GM21360 (cell line): ENCODE measurements at regions not wholly inside any gene's neighbourhood (a gene's known extent, or its start where the extent isn't known, plus 50 kb on each side); places are given as distances from the start of the nearest gene placed in this dataset.
"Not testable (repeated sequence)": the region's sequence is repeated elsewhere in the genome, so short reads cannot be mapped to it uniquely, and the experiment has no call there.

Experiments
- ATAC-seq: cut with Tn5 transposase; IDR thresholded peaks from one replicate; pipeline ENCODE4 v1.9.1; 2021; ENCODE audit warnings: mild to moderate bottlenecking, moderate library complexity; ENCODE audit not compliant: unreplicated experiment

DNA sequence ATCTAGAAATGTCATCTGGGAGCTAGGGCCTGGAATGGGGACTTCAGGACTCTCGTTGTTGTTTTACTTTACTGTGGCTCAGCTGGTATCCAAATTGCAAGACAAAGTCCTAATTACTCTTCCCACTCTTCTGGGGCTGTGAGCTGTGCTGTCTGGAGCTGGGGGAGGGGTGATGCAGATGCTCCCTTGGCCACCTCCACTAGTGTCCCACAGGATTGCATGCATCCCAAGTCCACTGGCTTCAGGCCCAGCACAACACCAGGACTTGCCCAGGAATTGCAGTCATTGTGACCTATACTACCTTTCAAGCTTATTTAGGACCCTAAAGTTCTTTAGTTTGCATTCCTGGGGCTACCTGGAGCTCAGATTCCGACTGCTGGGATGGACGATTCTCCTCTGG lies 366.1 kb upstream of the FAM47C start:
- no peak for ATAC-seq

DNA sequence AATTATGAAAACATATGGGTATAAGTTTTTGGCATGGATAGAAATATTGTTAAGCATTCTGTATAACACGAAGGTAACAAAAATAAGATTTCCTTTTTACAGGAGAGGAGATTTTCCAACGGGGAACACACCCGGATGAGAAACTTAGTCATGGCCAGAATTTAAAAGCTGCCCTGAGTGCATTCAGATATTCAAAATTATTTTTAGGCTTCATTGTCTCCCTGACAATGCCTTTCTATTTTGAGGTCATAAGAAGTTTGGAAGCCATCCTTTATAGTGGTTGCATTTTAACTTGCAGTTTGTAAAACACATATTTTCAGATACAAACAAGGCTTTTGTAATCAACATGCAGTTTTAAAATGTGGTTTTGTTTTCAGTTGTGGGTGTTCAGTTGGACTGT lies 357.5 kb upstream of the FAM47C start:
- no peak for ATAC-seq

GRCh38 chrX:36683507-36683906 lies 324.7 kb upstream of the FAM47C start:
- no peak for ATAC-seq

GRCh38 chrX:36684053-36684452 lies 324.1 kb upstream of the FAM47C start:
- ATAC-seq = no peak

DNA sequence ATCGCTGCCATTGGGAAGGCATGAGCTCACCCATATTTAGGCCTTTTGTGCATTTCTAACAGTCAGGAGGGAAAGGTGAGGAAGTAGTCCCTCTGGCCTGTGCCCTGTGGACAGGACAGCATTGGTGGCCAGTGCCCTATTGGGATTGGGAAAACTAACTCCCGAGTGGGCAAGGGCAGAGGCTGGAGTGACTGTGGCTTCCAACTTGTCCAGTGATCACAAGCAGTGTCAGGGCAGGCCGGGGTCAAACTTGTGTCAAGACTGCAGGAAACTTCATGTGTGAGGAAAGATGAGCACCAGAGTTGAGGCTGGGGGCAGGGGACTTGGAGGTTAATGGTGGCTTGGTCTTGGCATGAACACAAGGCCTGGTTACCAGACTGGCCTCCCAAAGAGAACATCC lies 286.2 kb upstream of the FAM47C start:
- ATAC-seq = no peak

- ATAC-seq = no peak
Measured at GRCh38 chrX:36753602-36754001, 254.6 kb upstream of the FAM47C start.

DNA sequence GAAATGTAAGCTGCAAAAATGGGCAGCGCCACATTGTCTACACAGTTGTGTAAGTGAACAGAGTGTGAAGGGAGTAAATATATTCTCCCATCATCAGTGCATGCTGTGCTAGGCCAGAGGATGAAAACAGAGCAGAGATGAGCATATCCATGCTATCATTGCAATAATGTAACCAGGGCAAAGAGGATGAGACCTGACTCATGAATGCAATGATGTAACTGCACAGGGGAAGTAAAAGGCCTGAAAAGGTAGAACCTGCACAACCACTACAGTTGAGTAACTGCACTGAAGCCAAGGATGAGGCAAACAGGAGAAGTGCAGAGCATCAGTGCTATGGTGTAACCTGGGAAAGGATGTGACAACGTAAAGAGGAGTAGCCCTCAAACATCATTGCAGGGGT lies 220.4 kb upstream of the FAM47C start:
- no peak for ATAC-seq

DNA sequence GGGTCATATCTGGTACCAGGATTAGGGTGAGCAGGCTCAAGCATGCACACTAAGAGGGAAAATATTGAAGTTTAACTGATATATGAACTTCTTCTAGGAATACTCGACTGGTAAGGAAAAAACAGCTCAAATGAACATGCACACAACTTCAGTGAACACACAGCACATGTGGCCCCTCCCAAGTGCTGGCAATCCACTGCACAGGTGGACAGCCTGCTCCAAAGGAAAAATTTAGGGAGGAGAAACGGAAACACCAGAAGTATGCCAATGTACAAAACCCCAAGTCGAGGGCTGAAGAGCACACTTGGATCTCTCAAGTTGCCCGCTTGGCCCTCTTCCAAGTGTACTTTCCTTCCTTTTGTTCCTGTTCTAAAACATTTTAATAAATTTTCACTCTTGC lies 205.0 kb upstream of the FAM47C start:
- no peak for ATAC-seq

GRCh38 chrX:36804066-36804465 lies 204.1 kb upstream of the FAM47C start:
- ATAC-seq = no peak

GRCh38 chrX:36844857-36845256 lies 163.3 kb upstream of the FAM47C start:
- no peak for ATAC-seq

DNA sequence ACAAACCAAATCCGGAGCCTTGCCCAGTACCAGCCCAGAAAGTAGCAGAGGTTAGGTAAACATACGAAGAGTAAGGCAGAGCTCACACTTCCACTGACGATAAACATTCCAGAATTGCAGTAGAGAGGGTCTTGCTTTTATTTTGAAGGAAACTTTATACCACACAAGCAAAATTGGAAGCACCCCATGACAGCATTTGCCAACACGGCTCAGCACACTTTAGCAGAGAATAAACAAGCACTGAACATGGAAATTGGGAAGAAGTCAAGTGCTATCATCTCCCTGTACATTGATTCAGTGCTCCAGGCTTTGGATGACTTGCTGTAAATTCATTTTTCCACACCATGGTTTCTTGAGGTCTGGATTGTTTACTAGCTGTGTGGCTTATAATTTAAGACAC lies 160.7 kb upstream of the FAM47C start:
- no peak for ATAC-seq

DNA sequence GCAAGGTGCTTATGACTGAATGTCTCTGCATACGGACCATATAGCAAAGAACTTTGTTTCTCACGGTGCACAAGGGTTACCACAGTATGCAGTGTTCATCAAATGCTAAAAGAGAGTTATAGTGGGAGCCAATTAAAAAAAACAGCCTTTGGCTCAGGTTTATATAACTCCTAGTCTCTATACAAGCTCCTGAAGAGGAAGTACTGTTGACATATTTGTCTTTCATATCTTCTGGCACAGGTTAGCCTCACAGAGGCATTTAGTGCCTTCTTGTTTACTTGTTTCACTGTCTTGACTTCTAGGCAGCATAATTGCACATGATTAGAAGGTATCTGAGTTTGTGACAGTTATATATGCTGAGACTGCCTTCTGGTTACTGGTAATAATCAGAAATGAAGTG lies 158.8 kb upstream of the FAM47C start:
- no peak for ATAC-seq

GRCh38 chrX:36856849-36857248 lies 151.3 kb upstream of the FAM47C start:
- no peak for ATAC-seq

DNA sequence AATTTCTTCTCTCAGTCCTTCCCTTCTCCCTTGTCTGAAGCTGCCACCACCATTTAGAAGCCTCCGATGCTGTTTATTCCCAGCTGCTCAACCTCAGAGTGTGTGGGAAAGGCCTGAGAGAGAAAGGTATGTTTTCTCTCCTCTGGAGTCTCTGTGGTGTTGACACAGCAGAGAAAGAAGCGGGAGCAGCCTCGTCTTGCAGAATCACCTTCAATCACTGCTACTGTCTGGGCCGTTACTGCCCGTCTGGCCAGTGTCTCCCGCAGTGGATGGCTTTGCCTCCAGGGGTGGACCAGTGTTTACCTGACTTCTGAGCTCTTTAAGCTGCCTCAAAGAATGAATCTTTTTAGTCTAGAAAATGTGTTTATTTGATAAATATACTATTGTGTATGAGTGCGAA lies 148.9 kb upstream of the FAM47C start:
- no peak for ATAC-seq

GRCh38 chrX:36861601-36862000 lies 146.6 kb upstream of the FAM47C start:
- ATAC-seq = no peak

DNA sequence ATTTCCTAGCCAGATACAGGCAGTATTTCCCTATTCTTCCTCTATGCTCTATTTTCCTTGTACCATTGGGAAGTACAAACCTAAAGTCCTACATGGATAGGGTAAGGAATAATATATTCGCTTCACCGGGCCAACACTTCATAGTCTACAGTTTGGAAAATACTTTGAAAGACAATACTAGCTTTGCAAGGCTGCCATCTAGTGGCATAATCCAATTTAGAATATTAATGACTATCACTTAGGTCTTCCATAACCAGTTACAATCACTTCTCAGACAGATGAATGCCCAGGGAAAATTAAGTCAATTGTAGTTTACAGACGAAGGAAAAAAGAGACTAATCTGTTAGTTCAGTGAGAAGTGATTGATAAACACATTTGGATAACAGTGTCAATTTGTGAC lies 141.0 kb upstream of the FAM47C start:
- ATAC-seq = peak; percentile 73

- ATAC-seq = no peak
Measured at GRCh38 chrX:36868592-36868991, 139.6 kb upstream of the FAM47C start.

- no peak for ATAC-seq
Measured at GRCh38 chrX:36869457-36869856, 138.7 kb upstream of the FAM47C start.

DNA sequence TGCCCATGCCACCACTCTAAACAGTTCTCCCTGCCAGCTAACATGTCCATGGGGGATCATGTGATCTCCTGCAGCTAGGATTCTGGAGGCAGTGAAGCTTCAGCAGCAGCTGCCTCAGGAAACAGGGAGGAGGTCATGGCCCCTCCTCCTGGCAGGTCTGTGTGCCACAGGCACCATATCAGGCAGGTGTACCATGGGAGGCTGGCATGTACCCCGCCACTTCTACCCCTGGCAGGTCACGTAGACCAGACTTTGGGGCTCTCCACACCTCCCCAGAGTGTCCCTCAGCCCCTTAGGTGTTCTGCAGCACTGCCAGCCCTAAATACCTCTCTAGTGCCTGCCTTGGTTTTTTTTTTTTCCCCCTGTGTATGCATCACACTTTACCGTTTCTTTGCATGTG lies 110.5 kb upstream of the FAM47C start:
- no peak for ATAC-seq

DNA sequence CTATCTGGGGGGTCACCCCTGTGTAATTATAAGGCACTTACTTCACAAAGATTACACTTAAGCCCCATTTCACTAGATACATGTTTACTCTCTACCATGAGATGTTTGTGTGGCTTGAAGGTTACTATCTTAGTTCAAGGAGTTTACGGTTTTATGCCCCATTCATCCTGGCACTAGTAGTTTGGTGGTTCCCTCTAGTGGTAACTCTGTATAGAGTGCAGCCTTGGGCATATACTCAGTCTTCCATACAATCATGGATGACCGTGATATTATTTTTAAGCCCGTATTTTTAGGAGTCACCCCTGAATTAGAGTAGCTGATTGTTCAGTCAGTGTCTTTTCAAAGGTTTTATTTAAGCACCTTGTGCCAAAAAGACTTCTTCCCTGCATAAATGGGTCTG lies 109.9 kb upstream of the FAM47C start:
- peak; percentile 77 for ATAC-seq

DNA sequence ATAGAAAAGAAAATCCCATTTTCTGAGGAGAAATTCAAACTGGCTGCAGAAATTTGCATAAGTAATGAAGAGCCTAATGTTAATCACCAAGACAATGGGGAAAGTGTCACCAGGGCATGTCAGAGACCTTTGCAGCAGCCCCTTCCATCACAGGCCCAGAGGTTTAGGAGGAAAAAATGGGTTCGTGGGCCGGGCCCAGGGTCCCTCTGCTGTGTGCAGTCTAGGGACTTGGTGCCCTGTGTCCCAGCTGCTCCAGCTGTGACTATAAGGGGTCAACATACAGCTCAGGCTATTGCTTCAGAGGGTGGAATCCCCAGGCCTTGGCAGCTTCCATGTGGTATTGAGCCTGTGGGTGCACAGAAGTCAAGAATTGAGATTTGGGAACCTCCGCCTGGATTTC lies 103.6 kb upstream of the FAM47C start:
- not testable (repeated sequence) for ATAC-seq

- ATAC-seq = peak; percentile 91
Measured at GRCh38 chrX:36908801-36909675, 99.1 kb upstream of the FAM47C start.

- no peak for ATAC-seq
Measured at GRCh38 chrX:36909676-36910030, 98.5 kb upstream of the FAM47C start.
